Neural cell (in vitro differentiated cells): ENCODE measurements at regions not wholly inside any gene's neighbourhood (a gene's known extent, or its start where the extent isn't known, plus 50 kb on each side); places are given as distances from the start of the nearest gene placed in this dataset.

Experiments used
- EZH2 ChIP-seq: fragments of 200-600, 300-800 bp; shearing (Covaris generic), sonication (generic); IDR thresholded peaks from 2 replicates; pipeline ENCODE4 v1.6.1; 2014; ENCODE audit warnings: antibody characterized with exemption, low read length, borderline replicate concordance, mild to moderate bottlenecking; ENCODE audit not compliant: insufficient read depth, poor library complexity, severe bottlenecking
- POLR2AphosphoS5 ChIP-seq: IDR thresholded peaks from 2 replicates; pipeline ENCODE4 v1.6.1; 2012
- SMC3 ChIP-seq: fragments of 450-650 bp; conservative IDR thresholded peaks from 2 replicates; pipeline ENCODE4 v1.6.1; 2014; ENCODE audit warnings: antibody characterized with exemption, mild to moderate bottlenecking, moderate library complexity; ENCODE audit not compliant: poor library complexity
- TF ChIP-seq, protein P1 (sequence below): fragments of 450-650 bp; IDR thresholded peaks from 2 replicates; pipeline ENCODE4 v1.5.1; 2014; ENCODE audit warnings: antibody characterized with exemption, mild to moderate bottlenecking, moderate library complexity; ENCODE audit not compliant: poor library complexity, severe bottlenecking

DNA sequence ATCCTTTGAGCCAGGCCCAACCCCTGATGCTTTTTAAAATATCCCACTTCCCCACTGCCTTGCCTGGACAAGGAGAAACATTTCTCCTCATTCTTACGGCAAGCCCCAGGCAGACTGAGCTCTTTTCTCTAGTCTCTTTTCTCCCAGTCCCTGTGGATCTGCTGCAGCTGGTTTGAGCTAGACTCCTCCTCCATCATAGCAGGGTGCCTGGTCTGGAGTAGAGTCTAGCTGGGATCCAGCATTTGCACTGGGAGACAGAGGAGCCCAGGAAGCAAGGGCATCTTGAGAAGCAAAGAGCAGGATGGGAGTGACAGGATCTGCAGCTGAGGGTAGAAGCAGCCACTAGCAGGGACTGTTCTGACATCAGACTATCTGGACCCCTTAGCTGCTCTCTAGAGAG lies 562.3 kb upstream of the COBL start:
- TF ChIP-seq, protein P1, sequence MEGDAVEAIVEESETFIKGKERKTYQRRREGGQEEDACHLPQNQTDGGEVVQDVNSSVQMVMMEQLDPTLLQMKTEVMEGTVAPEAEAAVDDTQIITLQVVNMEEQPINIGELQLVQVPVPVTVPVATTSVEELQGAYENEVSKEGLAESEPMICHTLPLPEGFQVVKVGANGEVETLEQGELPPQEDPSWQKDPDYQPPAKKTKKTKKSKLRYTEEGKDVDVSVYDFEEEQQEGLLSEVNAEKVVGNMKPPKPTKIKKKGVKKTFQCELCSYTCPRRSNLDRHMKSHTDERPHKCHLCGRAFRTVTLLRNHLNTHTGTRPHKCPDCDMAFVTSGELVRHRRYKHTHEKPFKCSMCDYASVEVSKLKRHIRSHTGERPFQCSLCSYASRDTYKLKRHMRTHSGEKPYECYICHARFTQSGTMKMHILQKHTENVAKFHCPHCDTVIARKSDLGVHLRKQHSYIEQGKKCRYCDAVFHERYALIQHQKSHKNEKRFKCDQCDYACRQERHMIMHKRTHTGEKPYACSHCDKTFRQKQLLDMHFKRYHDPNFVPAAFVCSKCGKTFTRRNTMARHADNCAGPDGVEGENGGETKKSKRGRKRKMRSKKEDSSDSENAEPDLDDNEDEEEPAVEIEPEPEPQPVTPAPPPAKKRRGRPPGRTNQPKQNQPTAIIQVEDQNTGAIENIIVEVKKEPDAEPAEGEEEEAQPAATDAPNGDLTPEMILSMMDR = no peak
- TF ChIP-seq POLR2AphosphoS5 = no peak
- TF ChIP-seq SMC3 = no peak
- TF ChIP-seq EZH2 = no peak
